ENCODE measurements at regions not wholly inside any gene's neighbourhood (a gene's known extent, or its start where the extent isn't known, plus 50 kb on each side); places are given as distances from the start of the nearest gene placed in this dataset.
A peak's percentile ranks its signal among the peaks of the same experiment; 100 is the strongest.

- no peak overlapping the region for H3K27ac ChIP-seq
- no peaks in the 10 kb centered on the region for H3K36me3 ChIP-seq
- H3K4me1 ChIP-seq (replicated peaks), result no peaks in the 10 kb centered on the region
- H3K4me3 ChIP-seq, result no peak overlapping the region
- DNase-seq (ENCODE audit: low read depth in 1 of 2, low spot score in 2 of 2), result peak in 1 of 2 experiments; percentile 41
- no peaks in the 10 kb centered on the region; the same call in 1 of the 2 replicates for H3K9me3 ChIP-seq (replicated peaks)
- no peaks in the 10 kb centered on the region for H3K27me3 ChIP-seq (replicated peaks)
These were observed 122.8 kb upstream of the USP24 start for GRCh38 chr1:55337801-55338447.

DNA sequence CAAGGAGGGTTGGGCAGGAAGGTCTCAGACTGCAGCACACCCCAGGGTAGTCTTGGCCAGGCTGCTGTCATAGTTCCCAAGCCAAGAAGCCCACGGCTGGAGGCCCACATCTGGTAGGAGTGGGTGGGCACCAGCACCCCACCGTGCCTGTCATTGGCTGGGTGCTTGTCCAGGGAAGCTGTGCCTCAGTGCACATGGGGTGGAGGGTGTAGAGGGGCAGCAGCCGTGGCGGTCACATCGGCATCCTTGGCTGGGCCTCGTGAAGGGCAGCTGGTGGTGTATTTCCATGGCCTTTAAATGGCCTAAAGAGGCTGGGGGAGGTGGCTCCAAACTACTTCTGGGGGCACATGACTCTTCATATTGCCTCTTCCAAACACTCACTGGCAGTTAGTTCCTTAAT is 119.6 kb upstream of the USP24 start:
- DNase-seq (ENCODE audit: low read depth in 1 of 2, low spot score in 2 of 2), result no peak
- Histone ChIP-seq H3K27me3 (replicated peaks) (no peaks in the 10 kb centered on the region), H3K4me3 (no peak overlapping the region), H3K4me1 (replicated peaks) (no peaks in the 10 kb centered on the region; the same call in 1 of the 2 replicates), H3K27ac (no peak overlapping the region), H3K36me3 (no peaks in the 10 kb centered on the region), H3K9me3 (replicated peaks) (no peaks in the 10 kb centered on the region; the same call in 1 of the 2 replicates)

- Histone ChIP-seq H3K4me1 (replicated peaks) (no peaks in the 10 kb centered on the region; the same call in 1 of the 2 replicates), H3K36me3 (no peaks in the 10 kb centered on the region), H3K4me3 (no peak overlapping the region), H3K9me3 (replicated peaks) (no peaks in the 10 kb centered on the region; the same call in 1 of the 2 replicates), H3K27me3 (replicated peaks) (no peaks in the 10 kb centered on the region), H3K27ac (no peak overlapping the region)
- DNase-seq (ENCODE audit: low read depth in 1 of 2, low spot score in 2 of 2), result no peak
These were observed 119.0 kb upstream of the USP24 start for GRCh38 chr1:55334160-55334559.

- H3K4me1 ChIP-seq (replicated peaks), result no peaks in the 10 kb centered on the region; the same call in 1 of the 2 replicates
- no peaks in the 10 kb centered on the region for H3K9me3 ChIP-seq (replicated peaks)
- DNase-seq (ENCODE audit: low read depth in 1 of 2, low spot score in 2 of 2), result no peak
- H3K27ac ChIP-seq, result no peak overlapping the region
- H3K4me3 ChIP-seq, result no peak overlapping the region
- H3K36me3 ChIP-seq, result no peaks in the 10 kb centered on the region
- H3K27me3 ChIP-seq (replicated peaks), result no peaks in the 10 kb centered on the region
These were observed 118.3 kb upstream of the USP24 start for GRCh38 chr1:55333461-55333860.

GRCh38 chr1:55331351-55331750 is 116.2 kb upstream of the USP24 start:
- Histone ChIP-seq H3K36me3 (no peaks in the 10 kb centered on the region), H3K4me1 (replicated peaks) (peaks cover 8% of the 10 kb centered on the region), H3K27ac (no peak overlapping the region), H3K27me3 (replicated peaks) (no peaks in the 10 kb centered on the region), H3K9me3 (replicated peaks) (no peaks in the 10 kb centered on the region), H3K4me3 (no peak overlapping the region)
- DNase-seq (ENCODE audit: low read depth in 1 of 2, low spot score in 2 of 2), result peak in 1 of 2 experiments; percentile 12

DNA sequence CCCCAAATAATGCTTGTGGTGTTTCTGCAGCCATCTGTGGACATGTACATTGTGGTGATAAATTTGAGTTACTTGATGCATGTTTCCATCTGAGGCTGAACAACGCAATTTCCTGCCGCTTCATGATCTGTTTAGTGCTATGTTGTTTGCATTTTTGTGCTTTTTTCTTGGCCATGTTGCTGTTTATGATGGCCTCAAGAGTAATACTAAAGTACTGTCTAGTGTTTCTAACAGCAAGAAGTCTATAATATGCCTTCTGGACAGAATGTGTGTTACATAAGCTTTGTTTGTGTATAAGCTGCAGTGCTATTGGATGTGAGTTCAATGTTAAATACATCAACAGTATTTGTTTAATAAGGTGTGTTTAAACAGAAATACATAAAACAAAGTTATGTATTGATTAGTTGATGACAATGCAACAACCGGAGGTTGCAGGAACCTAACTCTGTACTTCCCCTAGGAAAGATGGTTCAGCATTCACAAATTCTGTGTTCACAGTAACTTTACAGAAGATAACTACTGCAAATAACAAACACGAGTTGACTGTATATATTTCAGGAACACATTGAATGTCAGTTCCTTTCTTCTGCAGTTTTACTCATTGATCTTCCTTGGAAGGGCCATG is 114.8 kb upstream of the USP24 start:
- Histone ChIP-seq H3K27me3 (replicated peaks) (no peaks in the 10 kb centered on the region), H3K36me3 (no peaks in the 10 kb centered on the region), H3K9me3 (replicated peaks) (no peaks in the 10 kb centered on the region), H3K27ac (no peak overlapping the region), H3K4me3 (no peak overlapping the region), H3K4me1 (replicated peaks) (peaks cover 13% of the 10 kb centered on the region)
- no peak for DNase-seq (ENCODE audit: low read depth in 1 of 2, low spot score in 2 of 2)

- H3K4me3 ChIP-seq, result no peak overlapping the region
- H3K27me3 ChIP-seq (replicated peaks), result no peaks in the 10 kb centered on the region
- H3K4me1 ChIP-seq (replicated peaks), result peaks cover 13% of the 10 kb centered on the region
- H3K27ac ChIP-seq, result no peak overlapping the region
- H3K36me3 ChIP-seq, result no peaks in the 10 kb centered on the region
- no peak for DNase-seq (ENCODE audit: low read depth in 1 of 2, low spot score in 2 of 2)
- H3K9me3 ChIP-seq (replicated peaks), result no peaks in the 10 kb centered on the region
These were observed 113.9 kb upstream of the USP24 start for GRCh38 chr1:55329091-55329490.

DNA sequence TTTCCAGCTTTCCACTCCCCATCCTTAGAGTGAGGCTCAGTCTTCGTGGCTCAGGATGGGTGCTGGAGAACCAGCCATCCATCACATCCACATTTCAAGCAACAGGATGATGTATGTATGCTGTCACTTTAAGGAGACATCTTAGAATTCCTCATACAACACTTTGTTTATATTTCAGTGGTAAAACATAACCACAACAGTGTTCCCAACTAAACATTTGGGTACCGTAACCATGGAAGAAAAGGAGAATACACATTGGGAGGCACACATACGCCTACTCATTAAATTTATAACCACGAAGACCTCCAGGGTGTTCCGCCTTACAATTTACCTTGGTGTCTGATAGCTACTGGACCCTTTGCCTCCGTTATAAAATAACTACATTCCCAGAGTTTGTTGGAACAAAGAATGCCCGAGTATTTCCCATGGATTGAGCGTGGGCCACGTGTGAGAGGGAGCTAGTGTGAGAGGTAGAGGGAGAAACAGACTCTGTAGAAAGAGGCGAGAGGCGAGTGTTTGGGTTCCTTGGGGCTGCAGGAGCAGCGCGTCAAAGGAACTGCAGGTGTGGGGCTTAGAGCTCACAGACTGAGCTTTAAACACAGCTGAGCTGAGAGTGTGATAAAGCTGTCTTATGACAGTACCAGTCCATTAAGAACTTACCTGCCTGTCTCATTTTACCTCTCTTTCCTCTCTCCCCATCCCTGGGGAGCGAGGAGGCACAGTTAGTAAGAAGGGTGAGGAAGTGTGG is 111.5 kb upstream of the USP24 start:
- no peak overlapping the region for H3K4me3 ChIP-seq
- H3K27ac ChIP-seq, result peak overlapping the region; percentile 59
- peak; percentile 68 to 95 for DNase-seq (ENCODE audit: low read depth in 1 of 2, low spot score in 2 of 2)
- no peaks in the 10 kb centered on the region for H3K36me3 ChIP-seq
- H3K9me3 ChIP-seq (replicated peaks), result no peaks in the 10 kb centered on the region
- H3K27me3 ChIP-seq (replicated peaks), result no peaks in the 10 kb centered on the region
- H3K4me1 ChIP-seq (replicated peaks), result peaks cover 28% of the 10 kb centered on the region

- H3K36me3 ChIP-seq, result no peaks in the 10 kb centered on the region
- H3K27me3 ChIP-seq (replicated peaks), result no peaks in the 10 kb centered on the region
- H3K4me3 ChIP-seq, result no peak overlapping the region
- no peak for DNase-seq (ENCODE audit: low read depth in 1 of 2, low spot score in 2 of 2)
- no peak overlapping the region for H3K27ac ChIP-seq
- H3K4me1 ChIP-seq (replicated peaks), result peaks cover 33% of the 10 kb centered on the region
- no peaks in the 10 kb centered on the region for H3K9me3 ChIP-seq (replicated peaks)
These were observed 108.6 kb upstream of the USP24 start for GRCh38 chr1:55323760-55324159.

GRCh38 chr1:55322842-55323241 is 107.7 kb upstream of the USP24 start:
- Histone ChIP-seq H3K27me3 (replicated peaks) (no peaks in the 10 kb centered on the region), H3K4me3 (no peak overlapping the region), H3K9me3 (replicated peaks) (no peaks in the 10 kb centered on the region), H3K27ac (no peak overlapping the region), H3K36me3 (no peaks in the 10 kb centered on the region), H3K4me1 (replicated peaks) (peaks cover 33% of the 10 kb centered on the region)
- no peak for DNase-seq (ENCODE audit: low read depth in 1 of 2, low spot score in 2 of 2)

DNA sequence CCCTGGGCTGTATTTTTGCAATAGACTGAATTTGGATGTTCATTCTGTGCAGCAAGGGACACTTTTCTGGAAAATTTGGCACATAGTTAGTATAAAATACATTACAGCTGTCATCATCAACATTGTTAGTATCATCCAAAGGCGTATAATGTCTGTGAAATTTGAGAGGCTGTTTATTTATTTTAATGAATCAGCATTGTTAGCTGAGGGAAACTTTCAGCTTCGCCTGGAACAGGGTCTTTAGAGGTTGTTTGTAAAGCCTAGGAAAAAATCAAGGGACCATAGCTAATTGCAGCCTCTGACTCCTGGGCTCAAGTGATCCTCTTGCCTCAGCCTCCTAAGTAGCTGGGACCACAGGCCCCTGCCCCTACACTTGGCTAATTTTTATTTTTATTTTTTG is 106.8 kb upstream of the USP24 start:
- no peak overlapping the region for H3K4me3 ChIP-seq
- peaks cover 30% of the 10 kb centered on the region for H3K4me1 ChIP-seq (replicated peaks)
- H3K27ac ChIP-seq, result no peak overlapping the region
- H3K9me3 ChIP-seq (replicated peaks), result no peaks in the 10 kb centered on the region
- H3K27me3 ChIP-seq (replicated peaks), result no peaks in the 10 kb centered on the region
- no peaks in the 10 kb centered on the region for H3K36me3 ChIP-seq
- peak in 1 of 2 experiments; percentile 75 for DNase-seq (ENCODE audit: low read depth in 1 of 2, low spot score in 2 of 2)

DNA sequence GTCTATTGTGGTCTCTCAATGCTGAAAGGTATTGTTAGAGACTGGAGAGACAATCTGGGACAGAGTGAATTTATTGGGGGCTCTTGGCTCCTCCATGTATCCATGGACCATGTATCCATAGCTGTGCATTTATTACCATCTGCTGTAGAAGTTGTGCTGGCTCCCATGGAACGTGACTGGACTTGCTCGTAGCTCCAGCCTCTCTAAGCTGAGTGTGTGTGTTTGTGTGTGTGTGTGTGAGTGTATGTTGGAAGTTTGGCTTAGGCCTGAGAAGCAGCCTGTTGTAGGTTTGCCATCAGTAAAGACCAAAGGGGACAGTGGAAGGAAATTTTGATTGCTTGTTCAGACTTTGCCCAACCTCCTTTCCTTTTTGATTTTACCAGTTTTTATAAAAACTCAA is 105.7 kb upstream of the USP24 start:
- no peak for DNase-seq (ENCODE audit: low read depth in 1 of 2, low spot score in 2 of 2)
- no peaks in the 10 kb centered on the region for H3K9me3 ChIP-seq (replicated peaks)
- no peak overlapping the region for H3K4me3 ChIP-seq
- H3K4me1 ChIP-seq (replicated peaks), result peaks cover 21% of the 10 kb centered on the region
- no peaks in the 10 kb centered on the region for H3K36me3 ChIP-seq
- H3K27me3 ChIP-seq (replicated peaks), result no peaks in the 10 kb centered on the region
- no peak overlapping the region for H3K27ac ChIP-seq

GRCh38 chr1:55318116-55318817 is 103.1 kb upstream of the USP24 start:
- Histone ChIP-seq H3K27ac (no peak overlapping the region), H3K36me3 (no peaks in the 10 kb centered on the region), H3K9me3 (replicated peaks) (no peaks in the 10 kb centered on the region), H3K4me3 (no peak overlapping the region), H3K4me1 (replicated peaks) (peaks cover 21% of the 10 kb centered on the region), H3K27me3 (replicated peaks) (no peaks in the 10 kb centered on the region)
- no peak for DNase-seq (ENCODE audit: low read depth in 1 of 2, low spot score in 2 of 2)

GRCh38 chr1:55317673-55318072 is 102.5 kb upstream of the USP24 start:
- no peak for DNase-seq (ENCODE audit: low read depth in 1 of 2, low spot score in 2 of 2)
- Histone ChIP-seq H3K27ac (no peak overlapping the region), H3K4me1 (replicated peaks) (peaks cover 15% of the 10 kb centered on the region), H3K36me3 (no peaks in the 10 kb centered on the region), H3K4me3 (no peak overlapping the region), H3K27me3 (replicated peaks) (no peaks in the 10 kb centered on the region), H3K9me3 (replicated peaks) (no peaks in the 10 kb centered on the region)

Data from SJSA1 (cell line).